HepG2 (cell line): ENCODE measurements at regions not wholly inside any gene's neighbourhood (a gene's known extent, or its start where the extent isn't known, plus 50 kb on each side); places are given as distances from the start of the nearest gene placed in this dataset.

Source experiments
- CAMTA2 ChIP-seq: sonication (generic); formaldehyde crosslinking; IDR thresholded peaks from 2 replicates; pipeline ENCODE4 v1.4.0; 2020; ENCODE audit warnings: mild to moderate bottlenecking, missing genetic modification reagents, borderline replicate concordance
- CBX1 ChIP-seq: IDR thresholded peaks from one replicate; pipeline ENCODE4 v1.6.1; 2016; ENCODE audit warnings: antibody characterized with exemption, low read depth
- ELF3 ChIP-seq: IDR thresholded peaks from 2 replicates; pipeline ENCODE4 v1.6.1; 2016; ENCODE audit warnings: missing genetic modification reagents, missing compliant biosample characterization
- FOXC1 ChIP-seq: sonication (generic); formaldehyde crosslinking; IDR thresholded peaks from 2 replicates; pipeline ENCODE4 v1.8.0; 2022; ENCODE audit warnings: mild to moderate bottlenecking, missing genetic modification reagents, borderline replicate concordance
- HDAC2 ChIP-seq: sonication (generic); formaldehyde crosslinking; IDR thresholded peaks from 2 replicates; pipeline ENCODE4 v1.4.0; 2020; ENCODE audit warnings: missing genetic modification reagents
- IKZF4 ChIP-seq: sonication (generic); formaldehyde crosslinking; IDR thresholded peaks from 2 replicates; pipeline ENCODE4 v1.5.1; 2020; ENCODE audit warnings: borderline replicate concordance, mild to moderate bottlenecking, low read depth, missing genetic modification reagents; ENCODE audit errors: not compliant biosample characterization
- MED13 ChIP-seq: sonication (generic); formaldehyde crosslinking; IDR thresholded peaks from 2 replicates; pipeline ENCODE4 v1.5.0; 2020; ENCODE audit warnings: missing genetic modification reagents
- NR2C2 ChIP-seq: sonication (generic); formaldehyde crosslinking; IDR thresholded peaks from 2 replicates; pipeline ENCODE4 v1.4.0; 2020; ENCODE audit warnings: missing genetic modification reagents, mild to moderate bottlenecking, moderate library complexity, borderline replicate concordance
- PPARG ChIP-seq: conservative IDR thresholded peaks from 2 replicates; pipeline ENCODE4 v1.6.1; 2016; ENCODE audit warnings: missing biosample characterization, missing genetic modification reagents
- SP4 ChIP-seq: sonication (generic); formaldehyde crosslinking; IDR thresholded peaks from 2 replicates; pipeline ENCODE4 v1.8.1; 2023; ENCODE audit warnings: mild to moderate bottlenecking, missing genetic modification reagents
- TEAD2 ChIP-seq: sonication (generic); formaldehyde crosslinking; IDR thresholded peaks from 2 replicates; pipeline ENCODE4 v1.9.0; 2021; ENCODE audit warnings: missing genetic modification reagents
- ZKSCAN5 ChIP-seq: sonication (generic); formaldehyde crosslinking; IDR thresholded peaks from 2 replicates; pipeline ENCODE4 v1.5.1; 2020; ENCODE audit warnings: mild to moderate bottlenecking, missing genetic modification reagents
- ZNF124 ChIP-seq: sonication (generic); formaldehyde crosslinking; IDR thresholded peaks from 2 replicates; pipeline ENCODE4 v1.4.0; 2020; ENCODE audit warnings: missing genetic modification reagents
- ZNF343 ChIP-seq: sonication (generic); formaldehyde crosslinking; IDR thresholded peaks from 2 replicates; pipeline ENCODE4 v1.4.0; 2020; ENCODE audit warnings: mild to moderate bottlenecking, missing genetic modification reagents
- ZNF446 ChIP-seq: sonication (generic); formaldehyde crosslinking; IDR thresholded peaks from 2 replicates; pipeline ENCODE4 v1.5.0; 2020; ENCODE audit warnings: mild to moderate bottlenecking, missing genetic modification reagents
- ZNF615 ChIP-seq: sonication (generic); formaldehyde crosslinking; IDR thresholded peaks from 2 replicates; pipeline ENCODE4 v1.5.0; 2020; ENCODE audit warnings: mild to moderate bottlenecking, missing genetic modification reagents, borderline replicate concordance
- ZNF768 ChIP-seq: sonication (generic); formaldehyde crosslinking; IDR thresholded peaks from 2 replicates; pipeline ENCODE4 v1.4.0; 2020; ENCODE audit warnings: missing genetic modification reagents
- ZNF841 ChIP-seq: sonication (generic); formaldehyde crosslinking; IDR thresholded peaks from 2 replicates; pipeline ENCODE4 v1.8.1; 2023; ENCODE audit warnings: missing genetic modification reagents, borderline replicate concordance
- ZNF850 ChIP-seq: sonication (generic); formaldehyde crosslinking; conservative IDR thresholded peaks from 2 replicates; pipeline ENCODE4 v1.9.0; 2021; ENCODE audit warnings: mild to moderate bottlenecking, missing genetic modification reagents
- ZSCAN20 ChIP-seq: sonication (generic); formaldehyde crosslinking; IDR thresholded peaks from 2 replicates; pipeline ENCODE4 v1.4.0; 2020; ENCODE audit warnings: missing genetic modification reagents, mild to moderate bottlenecking, borderline replicate concordance
- TF ChIP-seq, protein P1 (sequence below): sonication (generic); formaldehyde crosslinking; IDR thresholded peaks from 2 replicates; pipeline ENCODE4 v1.4.0; 2020; ENCODE audit warnings: missing genetic modification reagents, borderline replicate concordance
- TF ChIP-seq, protein P2 (sequence below): sonication (generic); formaldehyde crosslinking; IDR thresholded peaks from 2 replicates; pipeline ENCODE4 v1.5.1; 2020; ENCODE audit warnings: missing genetic modification reagents, mild to moderate bottlenecking, borderline replicate concordance
- TF ChIP-seq, protein P3 (sequence below): sonication (generic); formaldehyde crosslinking; IDR thresholded peaks from 2 replicates; pipeline ENCODE4 v1.5.1; 2020; ENCODE audit warnings: mild to moderate bottlenecking, missing genetic modification reagents

DNA sequence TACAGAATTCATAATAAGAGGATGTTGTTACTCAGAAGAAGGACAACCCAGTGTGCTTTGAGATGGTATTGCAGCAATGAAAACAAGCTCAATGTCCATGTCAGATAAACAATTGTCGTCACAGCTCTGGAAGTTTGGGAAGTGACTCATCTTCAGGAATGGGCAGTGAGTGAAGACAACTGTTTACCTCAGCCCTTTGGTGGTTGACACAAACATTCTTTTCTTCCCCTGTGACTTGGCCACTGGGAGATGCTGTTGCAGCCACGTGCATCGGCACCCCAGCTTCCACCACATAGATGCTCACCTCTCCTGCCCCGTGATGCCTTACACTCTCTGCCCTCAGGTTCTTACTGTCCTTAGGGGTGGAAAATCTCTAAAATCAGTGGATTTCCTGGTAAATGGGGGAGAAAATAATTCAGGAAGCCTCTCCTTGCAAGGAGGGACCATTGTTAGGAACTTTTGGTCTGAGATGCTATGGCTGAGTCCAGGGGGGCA, 114.1 kb upstream of the GALNT15 start (continued):
- TF ChIP-seq CBX1: no peak
- TF ChIP-seq MED13 (CRISPR knock-in tag): no peak
- no peak for TF ChIP-seq TEAD2
- TF ChIP-seq, protein P1, sequence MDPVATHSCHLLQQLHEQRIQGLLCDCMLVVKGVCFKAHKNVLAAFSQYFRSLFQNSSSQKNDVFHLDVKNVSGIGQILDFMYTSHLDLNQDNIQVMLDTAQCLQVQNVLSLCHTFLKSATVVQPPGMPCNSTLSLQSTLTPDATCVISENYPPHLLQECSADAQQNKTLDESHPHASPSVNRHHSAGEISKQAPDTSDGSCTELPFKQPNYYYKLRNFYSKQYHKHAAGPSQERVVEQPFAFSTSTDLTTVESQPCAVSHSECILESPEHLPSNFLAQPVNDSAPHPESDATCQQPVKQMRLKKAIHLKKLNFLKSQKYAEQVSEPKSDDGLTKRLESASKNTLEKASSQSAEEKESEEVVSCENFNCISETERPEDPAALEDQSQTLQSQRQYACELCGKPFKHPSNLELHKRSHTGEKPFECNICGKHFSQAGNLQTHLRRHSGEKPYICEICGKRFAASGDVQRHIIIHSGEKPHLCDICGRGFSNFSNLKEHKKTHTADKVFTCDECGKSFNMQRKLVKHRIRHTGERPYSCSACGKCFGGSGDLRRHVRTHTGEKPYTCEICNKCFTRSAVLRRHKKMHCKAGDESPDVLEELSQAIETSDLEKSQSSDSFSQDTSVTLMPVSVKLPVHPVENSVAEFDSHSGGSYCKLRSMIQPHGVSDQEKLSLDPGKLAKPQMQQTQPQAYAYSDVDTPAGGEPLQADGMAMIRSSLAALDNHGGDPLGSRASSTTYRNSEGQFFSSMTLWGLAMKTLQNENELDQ (CRISPR knock-in tag): no peak
- TF ChIP-seq ZNF343 (CRISPR knock-in tag): no peak
- TF ChIP-seq ZNF768 (CRISPR knock-in tag): no peak
- TF ChIP-seq, protein P2, sequence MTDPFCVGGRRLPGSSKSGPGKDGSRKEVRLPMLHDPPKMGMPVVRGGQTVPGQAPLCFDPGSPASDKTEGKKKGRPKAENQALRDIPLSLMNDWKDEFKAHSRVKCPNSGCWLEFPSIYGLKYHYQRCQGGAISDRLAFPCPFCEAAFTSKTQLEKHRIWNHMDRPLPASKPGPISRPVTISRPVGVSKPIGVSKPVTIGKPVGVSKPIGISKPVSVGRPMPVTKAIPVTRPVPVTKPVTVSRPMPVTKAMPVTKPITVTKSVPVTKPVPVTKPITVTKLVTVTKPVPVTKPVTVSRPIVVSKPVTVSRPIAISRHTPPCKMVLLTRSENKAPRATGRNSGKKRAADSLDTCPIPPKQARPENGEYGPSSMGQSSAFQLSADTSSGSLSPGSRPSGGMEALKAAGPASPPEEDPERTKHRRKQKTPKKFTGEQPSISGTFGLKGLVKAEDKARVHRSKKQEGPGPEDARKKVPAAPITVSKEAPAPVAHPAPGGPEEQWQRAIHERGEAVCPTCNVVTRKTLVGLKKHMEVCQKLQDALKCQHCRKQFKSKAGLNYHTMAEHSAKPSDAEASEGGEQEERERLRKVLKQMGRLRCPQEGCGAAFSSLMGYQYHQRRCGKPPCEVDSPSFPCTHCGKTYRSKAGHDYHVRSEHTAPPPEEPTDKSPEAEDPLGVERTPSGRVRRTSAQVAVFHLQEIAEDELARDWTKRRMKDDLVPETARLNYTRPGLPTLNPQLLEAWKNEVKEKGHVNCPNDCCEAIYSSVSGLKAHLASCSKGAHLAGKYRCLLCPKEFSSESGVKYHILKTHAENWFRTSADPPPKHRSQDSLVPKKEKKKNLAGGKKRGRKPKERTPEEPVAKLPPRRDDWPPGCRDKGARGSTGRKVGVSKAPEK (CRISPR knock-in tag): peak; percentile 65; the same call in 1 of the 2 replicates
- no peak for TF ChIP-seq ZNF850
- peak; percentile 96 for TF ChIP-seq ELF3
- no peak for TF ChIP-seq FOXC1 (CRISPR knock-in tag)
- TF ChIP-seq, protein P3, sequence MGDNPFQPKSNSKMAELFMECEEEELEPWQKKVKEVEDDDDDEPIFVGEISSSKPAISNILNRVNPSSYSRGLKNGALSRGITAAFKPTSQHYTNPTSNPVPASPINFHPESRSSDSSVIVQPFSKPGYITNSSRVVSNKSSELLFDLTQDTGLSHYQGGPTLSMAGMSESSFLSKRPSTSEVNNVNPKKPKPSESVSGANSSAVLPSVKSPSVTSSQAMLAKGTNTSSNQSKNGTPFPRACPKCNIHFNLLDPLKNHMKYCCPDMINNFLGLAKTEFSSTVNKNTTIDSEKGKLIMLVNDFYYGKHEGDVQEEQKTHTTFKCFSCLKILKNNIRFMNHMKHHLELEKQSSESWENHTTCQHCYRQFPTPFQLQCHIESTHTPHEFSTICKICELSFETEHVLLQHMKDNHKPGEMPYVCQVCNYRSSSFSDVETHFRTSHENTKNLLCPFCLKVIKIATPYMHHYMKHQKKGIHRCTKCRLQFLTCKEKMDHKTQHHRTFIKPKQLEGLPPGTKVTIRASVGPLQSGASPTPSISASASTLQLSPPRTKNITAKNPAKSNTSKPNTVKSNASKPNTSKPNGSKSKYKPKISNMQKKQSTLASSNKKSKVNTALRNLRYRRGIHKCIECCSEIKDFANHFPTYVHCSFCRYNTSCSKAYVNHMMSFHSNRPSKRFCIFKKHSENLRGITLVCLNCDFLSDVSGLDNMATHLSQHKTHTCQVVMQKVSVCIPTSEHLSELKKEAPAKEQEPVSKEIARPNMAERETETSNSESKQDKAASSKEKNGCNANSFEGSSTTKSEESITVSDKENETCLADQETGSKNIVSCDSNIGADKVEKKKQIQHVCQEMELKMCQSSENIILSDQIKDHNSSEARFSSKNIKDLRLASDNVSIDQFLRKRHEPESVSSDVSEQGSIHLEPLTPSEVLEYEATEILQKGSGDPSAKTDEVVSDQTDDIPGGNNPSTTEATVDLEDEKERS (CRISPR knock-in tag): peak; percentile 92
- TF ChIP-seq HDAC2 (CRISPR knock-in tag): peak; percentile 94
- no peak for TF ChIP-seq CAMTA2 (CRISPR knock-in tag)
- TF ChIP-seq PPARG (CRISPR knock-in tag): peak; percentile 79
- TF ChIP-seq ZNF124 (CRISPR knock-in tag): peak; percentile 92
- TF ChIP-seq ZNF841: no peak
- no peak for TF ChIP-seq IKZF4 (CRISPR knock-in tag)
- no peak for TF ChIP-seq ZSCAN20
- no peak for TF ChIP-seq ZNF615 (CRISPR knock-in tag)
- TF ChIP-seq ZNF446: no peak
- TF ChIP-seq SP4 (CRISPR knock-in tag): no peak
- no peak for TF ChIP-seq NR2C2 (CRISPR knock-in tag)
- TF ChIP-seq ZKSCAN5 (CRISPR knock-in tag): 0 out of 2 replicates have a peak, but pooled peaks have one; percentile 37
